ENCODE measurements at regions not wholly inside any gene's neighbourhood (a gene's known extent, or its start where the extent isn't known, plus 50 kb on each side); places are given as distances from the start of the nearest gene placed in this dataset.

GRCh38 chr12:77349689-77350370 lies 284.5 kb upstream of the E2F7 start:
- in situ Hi-C loops (cut with MboI) (no loop called here), intact Hi-C loops (cut with micrococcal nuclease) (no loop called here)
- no peak overlapping the region for H3K4me3 ChIP-seq
- TF ChIP-seq ZBTB2 (IDR thresholded peaks at IDR 0.05) (no peak), TFAP4 (CRISPR knock-in tag; IDR thresholded peaks at IDR 0.05; ENCODE audit: borderline replicate concordance) (no peak), NR2C2 (CRISPR knock-in tag; IDR thresholded peaks at IDR 0.05) (no peak), NR2C2 (tag; IDR thresholded peaks at IDR 0.05) (no peak), NEUROD1 (IDR thresholded peaks at IDR 0.05; ENCODE audit: borderline replicate concordance, low read depth, low read length, partially characterized antibody) (no peak), SRSF9 (IDR thresholded peaks at IDR 0.05; ENCODE audit: borderline replicate concordance, low read depth, low read length) (no peak), ZNF263 (CRISPR knock-in tag; IDR thresholded peaks at IDR 0.05; ENCODE audit: borderline replicate concordance) (no peak), PYGO2 (tag; IDR thresholded peaks at IDR 0.05) (no peak), ZNF561 (CRISPR knock-in tag; conservative IDR thresholded peaks at IDR 0.05) (no peak), PRMT5 (CRISPR knock-in tag; IDR thresholded peaks at IDR 0.05) (no peak), GTF2E2 (tag; IDR thresholded peaks at IDR 0.05) (no peak), KDM1A (IDR thresholded peaks at IDR 0.05) (no peak), ZNF174 (CRISPR knock-in tag; IDR thresholded peaks at IDR 0.05) (no peak), RBM15 (IDR thresholded peaks at IDR 0.05; ENCODE audit: insufficient read depth, low read length) (no peak)
- no peak overlapping the region for H2AFZ ChIP-seq (ENCODE audit: low read depth, low read length)
- CTCF ChIA-PET (ENCODE audit: low intra/inter-chr PET ratio): no interaction called here
- no peaks in the 10 kb centered on the region for H3K36me3 ChIP-seq (ENCODE audit: control insufficient read depth, insufficient read depth, low read length)
- no peak overlapping the region for H3K27ac ChIP-seq (ENCODE audit: extremely low read depth, low read depth, low read length)
- no peak overlapping the region for H3K4me2 ChIP-seq (ENCODE audit: insufficient read depth, low read length)
- H3K9ac ChIP-seq (ENCODE audit: insufficient read depth in 1 of 2, low read depth in 2 of 2, low read length in 2 of 2): no peak overlapping the region
- DNase-seq (ENCODE audit: extremely low read depth in 1 of 4, low spot score in 3 of 4): no peak
- no peaks in the 10 kb centered on the region for H3K27me3 ChIP-seq (ENCODE audit: control insufficient read depth in 2 of 2, insufficient read depth in 2 of 2, low read length in 2 of 2)
- no peak for ATAC-seq
- 2% methylated on average over 7 of the region's 7 CpGs for WGBS (ENCODE audit: insufficient coverage, low coverage, missing lambda C conversion rate)
- H3K4me1 ChIP-seq (replicated peaks in 1 of 2; ENCODE audit: control insufficient read depth in 2 of 2, insufficient read depth in 2 of 2, low read length in 2 of 2): no peaks in the 10 kb centered on the region
- H3K9me3 ChIP-seq (replicated peaks; ENCODE audit: control insufficient read depth, insufficient read depth, low read depth, low read length): 0 out of 2 replicates have a peak, but pooled peaks cover 1% of the 10 kb centered on the region
- no peaks in the 10 kb centered on the region for H4K20me1 ChIP-seq (replicated peaks; ENCODE audit: control insufficient read depth, insufficient read depth, low read length)
- no peaks in the 10 kb centered on the region for H3K9me1 ChIP-seq (ENCODE audit: control insufficient read depth, insufficient read depth, low read length)
- no peak for FAIRE-seq
- POLR2A ChIA-PET: no interaction called here
- no peaks in the 10 kb centered on the region for H3K79me2 ChIP-seq (ENCODE audit: control insufficient read depth, insufficient read depth, low read length)
- no TSS peak for BruUV-seq (replicated peaks)
